ENCODE measurements at regions not wholly inside any gene's neighbourhood (a gene's known extent, or its start where the extent isn't known, plus 50 kb on each side); places are given as distances from the start of the nearest gene placed in this dataset.

GRCh38 chr12:69026336-69026735 lies 93.4 kb upstream of the CPM start:
- TF ChIP-seq CTCF (conservative IDR thresholded peaks at IDR 0.05): no peak
- Histone ChIP-seq H3K23me2 (ENCODE audit: insufficient read length, low read depth, low read length, poor library complexity, severe bottlenecking) (no peaks in the 10 kb centered on the region), H3K14ac (ENCODE audit: insufficient read depth, low read length) (no peak overlapping the region), H3K27ac (ENCODE audit: insufficient read length, low read depth, low read length) (no peak overlapping the region), H4K20me1 (ENCODE audit: control insufficient read depth, insufficient read depth, insufficient read length) (no peaks in the 10 kb centered on the region), H3K79me2 (ENCODE audit: insufficient read depth, low read length) (no peaks in the 10 kb centered on the region), H2BK15ac (ENCODE audit: low read depth, low read length) (no peak overlapping the region), H3K9ac (ENCODE audit: extremely low read depth, insufficient read length, low read length) (no peak overlapping the region), H2BK120ac (ENCODE audit: low read depth, low read length, poor library complexity, severe bottlenecking) (no peak overlapping the region), H3K9me3 (ENCODE audit: control insufficient read depth, low read depth, low read length) (no peaks in the 10 kb centered on the region), H2BK5ac (ENCODE audit: insufficient read length, low read length) (no peak overlapping the region), H3T11ph (ENCODE audit: low read length) (no peak overlapping the region), H3K18ac (ENCODE audit: insufficient read length, low read depth, low read length) (no peak overlapping the region), H4K8ac (replicated peaks; ENCODE audit: insufficient read length, low read depth, low read length) (no peak overlapping the region), H3K23ac (ENCODE audit: insufficient read length, low read depth, low read length) (no peak overlapping the region), H3K4ac (ENCODE audit: low read depth, low read length) (no peak overlapping the region), H3K79me1 (ENCODE audit: insufficient read depth, low read depth, low read length, poor library complexity, severe bottlenecking) (no peaks in the 10 kb centered on the region), H2AFZ (ENCODE audit: low read length) (no peak overlapping the region), H2BK20ac (ENCODE audit: low read depth, low read length, poor library complexity, severe bottlenecking) (no peak overlapping the region), H4K91ac (ENCODE audit: insufficient read length, low read depth, low read length) (no peak overlapping the region), H3K4me1 (ENCODE audit: insufficient read depth, low read length) (no peaks in the 10 kb centered on the region), H2BK12ac (ENCODE audit: insufficient read length, low read depth, low read length) (no peak overlapping the region), H3K4me2 (ENCODE audit: insufficient read depth, insufficient read length, low read length) (no peak overlapping the region), H3K56ac (ENCODE audit: insufficient read length, low read depth, low read length) (no peak overlapping the region), H4K5ac (ENCODE audit: insufficient read length, low read depth, low read length) (no peak overlapping the region), H3K27me3 (ENCODE audit: insufficient read depth, low read length) (no peaks in the 10 kb centered on the region), H2AK5ac (ENCODE audit: insufficient read length, low read length) (no peak overlapping the region)
- Mint-ChIP-seq H3K27ac (no peak overlapping the region), H3K36me3 (ENCODE audit: insufficient read depth in 1 of 3, low read depth in 3 of 3) (no peaks in the 10 kb centered on the region), H3K27me3 (ENCODE audit: low read depth) (peaks cover 1% of the 10 kb centered on the region; the same call in 1 of the 2 replicates), H3K4me3 (no peak overlapping the region), H3K4me1 (peaks cover 0 to 6% of the 10 kb centered on the region in 2 experiments; a peak in 1 of 4 replicates), H3K9me3 (no peaks in the 10 kb centered on the region)
- WGBS (ENCODE audit: extremely low coverage, insufficient read length, low lambda C conversion rate): no CpG with 5 or more reads among the region's 1 CpG
- DNase-seq: no peak
